SH-SY5Y (cell line): ENCODE measurements at regions not wholly inside any gene's neighbourhood (a gene's known extent, or its start where the extent isn't known, plus 50 kb on each side); places are given as distances from the start of the nearest gene placed in this dataset.

ENCODE experiments used
- GATA2 ChIP-seq: IDR thresholded peaks from 2 replicates; pipeline ENCODE4 v1.6.1; 2011; ENCODE audit warnings: mild to moderate bottlenecking, low read depth, low read length
- GATA3 ChIP-seq: IDR thresholded peaks from 2 replicates; pipeline ENCODE4 v1.6.1; 2011; ENCODE audit warnings: low read depth, mild to moderate bottlenecking, low read length, moderate library complexity

DNA sequence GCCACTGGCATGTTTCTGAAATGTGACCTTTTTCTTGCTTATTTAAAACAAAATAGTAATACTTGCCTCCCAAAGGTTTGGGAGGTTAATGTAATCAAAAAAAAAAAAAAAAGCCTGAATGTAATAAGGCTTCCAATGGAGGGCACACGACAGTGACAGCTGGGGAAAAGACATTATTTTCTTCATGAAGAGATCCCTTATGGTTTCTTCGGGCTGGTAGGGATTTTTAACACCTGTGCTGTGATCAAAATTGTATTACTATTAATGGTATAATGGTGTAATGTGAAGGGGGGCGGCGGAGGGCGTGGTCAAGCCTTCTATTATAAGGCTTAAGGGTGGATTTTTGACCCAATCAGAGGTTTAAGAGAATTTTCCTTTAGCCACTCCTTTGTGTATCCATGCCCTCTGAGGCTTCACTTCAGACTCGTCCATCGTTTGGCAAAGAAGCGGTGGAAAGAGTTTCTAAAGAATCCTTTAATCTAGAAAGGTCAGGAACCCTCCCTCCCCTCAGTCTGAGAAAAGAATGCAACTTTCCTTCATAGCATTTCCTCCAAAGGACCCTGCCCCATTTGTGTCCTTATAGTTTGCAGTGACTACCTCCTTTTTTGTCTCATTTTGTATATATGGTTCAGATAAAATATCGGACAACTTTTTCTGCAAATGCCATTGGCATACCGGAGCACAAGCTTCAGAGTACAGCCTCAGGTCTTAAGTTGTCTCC is 89.5 kb upstream of the CHD2 start:
- TF ChIP-seq GATA2, result no peak
- no peak for TF ChIP-seq GATA3
